HEK293 (cell line): ENCODE measurements at regions not wholly inside any gene's neighbourhood (a gene's known extent, or its start where the extent isn't known, plus 50 kb on each side); places are given as distances from the start of the nearest gene placed in this dataset.

Source experiments
- CTCF ChIA-PET: fragments of 350-600 bp; formaldehyde crosslinking; extraction: SDS; loops from one replicate; lab custom pipeline; 2021; ENCODE audit warnings: antibody characterized with exemption; lab: Yijun Ruan, JAX
- POLR2A ChIA-PET: fragments of 300-600 bp; formaldehyde crosslinking; extraction: SDS; loops from one replicate; lab custom pipeline; 2020; ENCODE audit warnings: antibody characterized with exemption, inconsistent platforms; lab: Yijun Ruan, JAX
- H3K27ac ChIP-seq: fragments of 200-500 bp; sonication (Bioruptor generic); 2 replicates; pipeline ENCODE4 v1.5.1; 2014; ENCODE audit warnings: low read depth, low read length, control low read depth, inconsistent platforms; ENCODE audit errors: extremely low read depth
- H3K36me3 ChIP-seq, 2 experiments: fragments of 200-500 bp in 1 of 2; sonication (Bioruptor generic) in 1 of 2; 1 replicate in 1 of 2; 2 replicates in 1 of 2; pipeline ENCODE4 v1.5.1; 2014 to 2017; ENCODE audit warnings: inconsistent platforms in 2 of 2, low read length in 2 of 2; ENCODE audit not compliant: control insufficient read depth in 2 of 2, insufficient read depth in 1 of 2
- H3K4me1 ChIP-seq: fragments of 200-500 bp; sonication (Bioruptor generic); 2 replicates; pipeline ENCODE4 v1.5.1; 2014; ENCODE audit warnings: mild to moderate bottlenecking, low read length, inconsistent platforms; ENCODE audit not compliant: control insufficient read depth, insufficient read depth
- H3K4me3 ChIP-seq: 2 replicates; pipeline ENCODE4 v1.5.1; 2011; ENCODE audit warnings: low read depth, mild to moderate bottlenecking, control low read depth, low read length, moderate library complexity
- H3K9me3 ChIP-seq: fragments of 200-500 bp; sonication (Bioruptor generic); 2 replicates; pipeline ENCODE4 v1.5.1; 2014; ENCODE audit warnings: low read depth, low read length, inconsistent platforms; ENCODE audit not compliant: control insufficient read depth, insufficient read depth
- HOXD13 ChIP-seq: sonication (generic); formaldehyde crosslinking; IDR thresholded peaks from 2 replicates; pipeline ENCODE4 v1.8.0; 2022; ENCODE audit warnings: missing genetic modification reagents, borderline replicate concordance
- MYNN ChIP-seq: fragments of 450-650 bp; formaldehyde crosslinking; IDR thresholded peaks from 2 replicates; pipeline ENCODE4 v1.5.1; 2016; ENCODE audit warnings: missing biosample characterization, missing genetic modification characterization, borderline replicate concordance
- SP2 ChIP-seq: fragments of 450-650 bp; formaldehyde crosslinking; IDR thresholded peaks from 2 replicates; pipeline ENCODE4 v1.5.1; 2016; ENCODE audit warnings: missing biosample characterization, missing genetic modification characterization
- ZBTB10 ChIP-seq: fragments of 450-650 bp; formaldehyde crosslinking; IDR thresholded peaks from 2 replicates; pipeline ENCODE4 v1.5.1; 2016; ENCODE audit warnings: missing biosample characterization, missing genetic modification characterization
- ZFP3 ChIP-seq: fragments of 450-650 bp; formaldehyde crosslinking; IDR thresholded peaks from 2 replicates; pipeline ENCODE4 v1.5.1; 2016; ENCODE audit warnings: low read depth, missing biosample characterization, missing genetic modification characterization
- ZFP69B ChIP-seq: fragments of 450-650 bp; formaldehyde crosslinking; IDR thresholded peaks from 2 replicates; pipeline ENCODE4 v1.5.1; 2016; ENCODE audit warnings: missing biosample characterization, missing genetic modification characterization
- ZNF114 ChIP-seq: fragments of 450-650 bp; formaldehyde crosslinking; IDR thresholded peaks from 2 replicates; pipeline ENCODE4 v1.5.0; 2017; ENCODE audit warnings: missing biosample characterization, missing genetic modification characterization
- ZNF133 ChIP-seq: fragments of 450-650 bp; formaldehyde crosslinking; IDR thresholded peaks from 2 replicates; pipeline ENCODE4 v1.5.1; 2016; ENCODE audit warnings: missing biosample characterization, missing genetic modification characterization
- ZNF16 ChIP-seq: fragments of 450-650 bp; formaldehyde crosslinking; IDR thresholded peaks from 2 replicates; pipeline ENCODE4 v1.5.1; 2016; ENCODE audit warnings: low read depth, missing biosample characterization, missing genetic modification characterization
- ZNF350 ChIP-seq: fragments of 450-650 bp; formaldehyde crosslinking; IDR thresholded peaks from 2 replicates; pipeline ENCODE4 v1.5.0; 2017; ENCODE audit warnings: missing biosample characterization, mild to moderate bottlenecking, missing genetic modification characterization
- ZNF37A ChIP-seq: fragments of 450-650 bp; IDR thresholded peaks from 2 replicates; pipeline ENCODE4 v1.5.1; 2018; ENCODE audit warnings: missing biosample characterization, missing genetic modification characterization
- ZNF394 ChIP-seq: fragments of 450-650 bp; formaldehyde crosslinking; IDR thresholded peaks from 2 replicates; pipeline ENCODE4 v1.5.1; 2016; ENCODE audit warnings: missing biosample characterization, missing genetic modification characterization, mild to moderate bottlenecking, moderate library complexity, borderline replicate concordance
- ZNF398 ChIP-seq: fragments of 450-650 bp; formaldehyde crosslinking; IDR thresholded peaks from 2 replicates; pipeline ENCODE4 v1.5.1; 2017; ENCODE audit warnings: missing biosample characterization, missing genetic modification characterization
- ZNF416 ChIP-seq: fragments of 450-650 bp; formaldehyde crosslinking; IDR thresholded peaks from 2 replicates; pipeline ENCODE4 v1.5.1; 2016; ENCODE audit warnings: missing biosample characterization, missing genetic modification characterization
- ZNF48 ChIP-seq: fragments of 450-650 bp; formaldehyde crosslinking; IDR thresholded peaks from 2 replicates; pipeline ENCODE4 v1.5.1; 2016; ENCODE audit warnings: missing biosample characterization, missing genetic modification characterization
- ZNF510 ChIP-seq: fragments of 450-650 bp; formaldehyde crosslinking; IDR thresholded peaks from 2 replicates; pipeline ENCODE4 v1.5.1; 2018; ENCODE audit warnings: mild to moderate bottlenecking, missing genetic modification characterization, missing biosample characterization; ENCODE audit not compliant: insufficient replicate concordance
- ZNF530 ChIP-seq: fragments of 450-650 bp; formaldehyde crosslinking; IDR thresholded peaks from 2 replicates; pipeline ENCODE4 v1.5.1; 2016; ENCODE audit warnings: low read depth, missing biosample characterization, missing genetic modification characterization
- ZNF610 ChIP-seq: fragments of 450-650 bp; formaldehyde crosslinking; IDR thresholded peaks from 2 replicates; pipeline ENCODE4 v1.5.1; 2016; ENCODE audit warnings: missing biosample characterization, missing genetic modification characterization, borderline replicate concordance
- ZNF830 ChIP-seq: fragments of 450-650 bp; IDR thresholded peaks from 2 replicates; pipeline ENCODE4 v1.5.0; 2018; ENCODE audit warnings: missing biosample characterization, missing genetic modification characterization, low read depth, mild to moderate bottlenecking, moderate library complexity

- TF ChIP-seq ZNF133 (no peak), ZNF416 (tag by site-specific recombination) (no peak), SP2 (tag by site-specific recombination) (no peak)
These were observed 302.8 kb upstream of the SALL3 start (continued) for GRCh38 chr18:78676622-78677482.

- ChIA-PET POLR2A (no interaction called here), CTCF (no interaction called here)
- no peak overlapping the region for H3K27ac ChIP-seq
- no peak for TF ChIP-seq ZNF16 (tag by site-specific recombination)
- TF ChIP-seq ZNF416 (tag by site-specific recombination), result no peak
- TF ChIP-seq ZNF610 (tag by site-specific recombination), result no peak
- TF ChIP-seq ZNF530, result no peak
- no peak for TF ChIP-seq MYNN
- no peak for TF ChIP-seq ZFP69B (tag by site-specific recombination)
- no peak for TF ChIP-seq ZFP3 (tag by site-specific recombination)
- TF ChIP-seq ZNF350 (tag by site-specific recombination), result no peak
- no peak for TF ChIP-seq ZNF510
- no peak for TF ChIP-seq ZNF398 (tag by site-specific recombination)
- TF ChIP-seq ZNF48 (tag by site-specific recombination), result no peak
- TF ChIP-seq ZNF114 (tag by site-specific recombination), result no peak
- TF ChIP-seq ZBTB10 (tag by site-specific recombination), result no peak
- no peak for TF ChIP-seq ZNF394 (tag by site-specific recombination)
- no peaks in the 10 kb centered on the region for H3K36me3 ChIP-seq
- no peaks in the 10 kb centered on the region for H3K4me1 ChIP-seq
- H3K4me3 ChIP-seq, result no peak overlapping the region
- no peaks in the 10 kb centered on the region for H3K9me3 ChIP-seq
These were observed 301.9 kb upstream of the SALL3 start for GRCh38 chr18:78677483-78678317.

- TF ChIP-seq HOXD13 (CRISPR knock-in tag) (no peak), ZNF830 (tag by site-specific recombination) (no peak), ZNF37A (tag by site-specific recombination) (no peak)
- Histone ChIP-seq H3K4me3 (no peak overlapping the region), H3K27ac (no peak overlapping the region), H3K4me1 (no peaks in the 10 kb centered on the region), H3K36me3 (no peaks in the 10 kb centered on the region), H3K9me3 (no peaks in the 10 kb centered on the region)
- CTCF ChIA-PET, result no interaction called here
- POLR2A ChIA-PET, result no interaction called here
These were observed 301.3 kb upstream of the SALL3 start for GRCh38 chr18:78678318-78678695.
